GM18498 (cell line): ENCODE measurements at regions not wholly inside any gene's neighbourhood (a gene's known extent, or its start where the extent isn't known, plus 50 kb on each side); places are given as distances from the start of the nearest gene placed in this dataset.

Source experiments
- ATAC-seq: cut with Tn5 transposase; IDR thresholded peaks from one replicate; pipeline ENCODE4 v1.9.1; 2021; ENCODE audit warnings: mild to moderate bottlenecking, moderate library complexity; ENCODE audit not compliant: unreplicated experiment

DNA sequence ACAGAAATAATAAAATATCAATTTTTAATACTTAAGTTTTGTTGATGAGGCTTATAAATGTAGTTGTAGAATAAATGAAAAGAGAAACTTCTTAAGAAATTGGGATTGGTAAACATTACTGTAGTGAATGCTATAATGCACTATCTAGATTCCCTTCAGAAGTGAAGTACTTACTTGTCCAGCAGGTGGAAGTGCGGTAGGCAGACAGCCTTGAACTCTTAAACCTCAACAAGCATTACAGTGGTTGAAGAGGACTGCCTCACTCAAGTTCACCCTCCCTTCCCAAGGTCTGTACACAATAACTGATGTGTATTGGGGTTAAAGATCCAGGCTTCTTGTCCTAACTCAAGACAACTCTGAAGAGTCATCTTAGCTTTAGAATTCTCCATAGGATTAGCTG is 931.0 kb upstream of the LRRTM1 start:
- ATAC-seq, result no peak

DNA sequence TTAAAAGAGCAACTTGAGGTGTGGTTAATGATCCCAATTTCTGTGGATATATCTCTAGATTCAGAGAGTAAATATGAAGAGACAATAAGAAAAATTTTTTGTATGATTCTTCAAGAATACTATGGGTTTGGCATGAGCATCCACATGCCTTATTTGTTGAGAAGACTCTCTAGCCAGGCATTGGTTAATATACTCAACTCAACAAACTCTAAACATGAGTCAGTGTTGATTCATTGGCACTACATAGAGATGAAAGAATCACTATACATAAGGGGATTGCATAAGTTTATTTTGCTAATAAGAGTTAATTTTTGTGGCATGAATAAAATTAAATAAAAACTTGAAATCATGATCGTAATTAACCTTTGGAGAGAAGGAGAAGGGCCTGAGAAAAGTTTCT is 930.2 kb upstream of the LRRTM1 start:
- no peak for ATAC-seq

DNA sequence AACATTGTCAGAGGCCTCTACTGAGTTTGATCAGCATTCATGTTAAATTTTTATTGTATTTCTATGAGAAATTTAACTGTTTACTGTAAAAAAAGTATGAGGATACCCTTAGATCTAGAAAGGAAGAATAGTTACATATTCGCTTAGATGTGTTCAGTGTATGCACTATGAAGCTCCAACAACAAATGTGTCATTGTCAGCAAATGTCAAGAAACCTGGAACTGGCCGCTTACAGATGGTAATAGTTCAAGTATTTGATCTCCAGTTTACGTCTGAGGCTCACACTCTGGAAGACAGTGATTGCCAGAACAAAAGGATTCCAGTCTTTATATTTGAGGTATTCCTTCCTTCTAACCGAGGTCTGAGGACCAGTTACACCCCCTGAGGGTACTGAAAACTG is 921.2 kb upstream of the LRRTM1 start:
- ATAC-seq, result no peak

DNA sequence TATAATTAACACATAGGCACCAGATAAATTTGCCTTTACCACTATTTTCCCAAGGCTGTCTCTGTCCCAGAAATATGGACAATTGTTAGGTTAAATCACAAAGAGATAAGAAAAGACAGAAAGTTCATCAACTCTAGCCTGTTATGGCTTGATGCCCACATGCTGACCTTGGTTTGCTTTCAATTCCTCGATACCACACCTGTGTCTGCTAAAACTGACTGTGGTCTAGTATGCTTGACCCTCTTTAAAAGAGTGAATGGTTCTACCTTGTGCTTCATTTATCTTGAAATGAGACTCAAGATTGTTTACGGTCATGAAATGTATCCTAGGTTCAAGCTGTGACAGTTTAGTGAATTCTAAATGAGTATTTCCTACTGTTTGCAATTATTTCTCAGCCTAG is 909.0 kb upstream of the LRRTM1 start:
- ATAC-seq, result no peak

- no peak for ATAC-seq
These were observed 901.7 kb upstream of the LRRTM1 start for GRCh38 chr2:81206216-81206615.

DNA sequence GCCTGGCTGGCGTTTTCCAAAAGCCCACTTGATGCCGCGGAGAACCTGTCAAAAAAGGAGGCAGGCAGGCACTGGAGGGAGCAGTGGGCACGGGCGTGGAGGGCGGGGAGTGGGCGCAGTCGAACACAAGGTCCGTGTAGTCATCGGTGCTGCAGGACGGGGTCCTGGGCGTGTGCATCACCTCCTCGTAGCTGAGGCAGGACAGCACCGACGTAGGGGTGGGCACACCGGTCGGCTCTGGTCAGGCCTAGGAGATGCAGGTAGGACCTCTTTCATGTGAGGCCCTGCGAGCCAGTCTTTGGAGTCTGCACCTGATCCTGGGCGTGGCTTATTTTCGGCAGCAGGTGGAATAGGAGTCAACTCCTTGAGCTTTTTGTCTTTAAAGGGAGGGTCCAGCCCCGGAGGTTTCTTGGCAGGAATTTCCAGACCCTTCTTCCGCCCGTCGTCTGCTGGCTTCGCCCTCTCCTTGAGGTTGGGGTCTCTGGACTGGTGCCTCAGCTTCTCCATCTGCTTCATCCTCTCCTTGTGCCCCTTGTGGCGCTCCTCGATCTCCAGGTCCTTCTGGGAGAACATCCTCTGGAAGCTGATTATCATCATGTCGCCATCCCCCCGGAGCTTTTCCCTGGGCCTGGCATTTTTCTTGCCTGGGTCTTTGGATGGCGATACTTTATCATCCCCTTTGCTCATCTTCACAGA is 892.5 kb upstream of the LRRTM1 start:
- ATAC-seq, result no peak

GRCh38 chr2:81196383-81196851 is 891.9 kb upstream of the LRRTM1 start:
- no peak for ATAC-seq

DNA sequence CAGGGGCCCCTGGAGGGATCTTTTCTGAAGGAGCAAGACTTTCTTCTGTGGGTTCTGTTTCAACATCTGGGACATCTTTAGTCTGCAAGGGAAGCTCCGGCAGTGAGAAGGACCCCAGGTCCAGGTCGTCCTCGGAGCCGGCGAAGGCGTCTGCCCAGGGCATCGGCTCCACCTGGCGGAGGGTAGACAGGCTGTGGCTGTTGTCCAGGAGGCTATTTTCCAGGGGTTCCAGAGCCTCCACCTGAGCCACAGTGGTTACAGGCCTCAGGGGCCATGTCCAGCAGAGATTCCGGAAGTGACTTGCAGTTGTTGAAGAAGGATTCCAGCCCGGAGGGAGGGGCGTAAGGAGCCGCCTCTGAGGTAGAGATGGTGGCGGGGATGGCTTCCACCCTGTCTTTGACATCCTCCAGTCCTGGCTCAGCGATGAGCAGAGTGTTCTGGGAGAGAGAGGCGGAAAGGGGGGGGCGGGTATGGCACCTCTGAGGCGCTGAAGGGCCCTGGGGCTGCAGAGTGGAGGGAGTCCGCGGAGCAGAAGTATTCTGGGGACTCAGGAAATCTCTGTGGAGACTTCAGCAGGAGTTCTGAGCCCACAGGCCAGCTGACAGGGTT is 891.3 kb upstream of the LRRTM1 start:
- no peak for ATAC-seq

DNA sequence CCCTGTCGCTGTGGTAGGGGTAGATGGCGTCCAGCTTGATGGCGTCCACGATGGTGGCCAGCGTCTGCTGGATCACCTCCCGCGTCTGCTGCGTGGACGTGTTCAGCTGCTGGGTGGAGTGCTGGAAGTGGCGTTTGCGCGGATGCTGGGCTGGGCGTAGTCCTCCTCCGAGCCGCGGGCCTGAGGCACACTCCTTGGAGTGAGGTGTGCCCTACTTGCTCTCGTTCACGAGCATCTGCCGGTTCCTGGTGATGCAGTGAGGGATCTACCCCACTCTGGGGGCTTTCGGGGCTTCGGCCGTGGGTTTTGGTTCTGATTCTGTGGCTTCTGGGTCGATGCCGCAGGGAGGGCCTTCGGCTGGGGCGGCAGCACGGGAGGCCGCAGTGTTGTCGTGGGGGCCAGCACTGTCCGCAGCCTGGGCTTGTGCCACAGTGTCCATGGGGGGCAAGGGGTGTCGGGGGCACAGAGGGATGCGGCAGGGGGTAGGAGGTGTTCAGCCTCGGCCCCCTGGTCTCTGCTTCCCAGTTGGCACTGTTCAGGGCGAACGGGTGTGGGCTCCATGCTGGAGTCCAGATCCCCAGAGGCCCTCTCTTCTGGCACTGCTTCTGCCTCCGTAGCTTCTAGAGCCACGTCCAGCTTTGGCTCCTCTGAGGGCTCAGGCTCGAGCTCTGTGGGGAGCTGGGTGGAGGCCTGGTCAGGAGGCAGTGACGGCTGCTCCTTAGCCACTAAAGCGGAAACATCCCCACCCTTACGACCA is 890.6 kb upstream of the LRRTM1 start:
- ATAC-seq, result no peak

GRCh38 chr2:81194581-81194980 is 890.0 kb upstream of the LRRTM1 start:
- no peak for ATAC-seq

DNA sequence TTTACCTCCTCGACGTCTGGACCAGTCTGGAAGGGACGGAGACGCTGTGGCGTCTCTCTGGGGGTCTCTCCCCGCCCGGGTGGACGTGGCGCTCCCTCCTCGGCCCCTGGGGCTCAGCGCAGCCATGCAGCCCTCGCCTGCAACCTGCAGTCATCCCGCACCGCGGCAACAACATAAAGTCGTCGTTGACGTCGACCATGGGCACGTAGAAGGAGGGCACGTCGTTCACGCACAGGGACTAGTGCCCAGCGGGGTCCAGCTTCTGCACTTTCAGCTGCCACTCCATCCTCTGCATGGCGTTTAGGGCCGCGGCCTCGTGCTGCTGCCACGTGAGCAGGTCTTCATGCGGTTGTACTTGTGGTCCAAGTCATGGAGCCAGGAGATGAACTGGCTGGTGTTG is 889.6 kb upstream of the LRRTM1 start:
- no peak for ATAC-seq

- no peak for ATAC-seq
These were observed 877.3 kb upstream of the LRRTM1 start for GRCh38 chr2:81181845-81182244.

GRCh38 chr2:81171447-81171846 is 866.9 kb upstream of the LRRTM1 start:
- no peak for ATAC-seq

DNA sequence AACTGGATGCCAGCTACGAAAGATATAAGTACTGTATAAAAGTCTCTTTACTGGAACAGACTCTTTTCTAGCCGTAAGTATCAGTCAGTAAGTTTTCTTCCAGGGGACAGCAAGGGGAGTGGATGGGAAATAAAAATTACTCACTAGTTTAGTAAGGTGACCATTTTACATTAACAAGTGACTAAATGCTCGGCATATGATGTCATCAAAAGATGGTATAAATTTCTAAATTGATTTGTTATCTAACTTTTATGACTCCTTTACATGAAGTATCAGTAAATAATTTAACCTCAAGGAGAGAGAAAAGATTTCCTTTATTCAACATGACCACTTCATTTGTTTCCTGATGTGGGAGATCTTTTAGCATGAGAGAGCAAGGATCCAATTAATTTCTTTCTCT is 859.0 kb upstream of the LRRTM1 start:
- no peak for ATAC-seq

DNA sequence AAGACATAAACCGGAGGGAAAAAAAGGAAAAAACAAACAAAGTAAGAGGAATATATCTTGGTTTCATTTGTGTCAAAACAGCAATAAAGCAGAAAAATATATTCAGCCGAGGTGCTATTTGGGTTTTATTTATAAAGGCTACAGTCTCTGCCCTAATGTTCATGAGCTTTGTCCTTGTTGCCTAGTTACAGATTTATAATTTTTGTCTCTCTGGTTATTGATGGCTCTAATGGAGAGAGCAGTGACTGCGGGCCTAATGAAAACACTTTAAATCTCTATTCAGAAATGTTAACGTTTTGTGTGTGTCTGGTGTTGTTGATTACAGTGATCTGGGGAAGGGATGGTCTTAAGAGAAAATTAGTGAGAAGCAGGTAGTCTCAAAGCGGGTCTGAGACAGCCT is 854.0 kb upstream of the LRRTM1 start:
- ATAC-seq, result no peak

DNA sequence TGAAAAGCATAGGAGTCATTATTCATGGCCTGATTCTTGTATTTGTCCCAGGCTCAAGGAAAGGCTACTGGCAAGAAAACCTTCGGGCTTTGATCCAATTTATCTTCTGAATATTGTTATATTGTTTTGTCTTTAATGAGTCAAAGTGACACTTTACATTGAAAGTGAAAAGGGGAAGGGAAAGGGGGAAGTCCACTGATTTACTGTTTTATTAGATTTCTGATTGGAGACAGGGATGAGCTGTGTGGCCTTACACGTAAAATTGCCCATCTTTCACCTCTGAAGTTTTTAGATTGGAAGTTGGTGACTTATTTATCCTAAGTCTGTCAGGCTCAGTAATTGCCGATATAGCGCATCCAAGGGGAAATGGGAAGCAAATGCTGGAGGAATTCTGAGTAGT is 843.8 kb upstream of the LRRTM1 start:
- ATAC-seq, result no peak

GRCh38 chr2:81136296-81136695 is 831.7 kb upstream of the LRRTM1 start:
- ATAC-seq, result no peak

DNA sequence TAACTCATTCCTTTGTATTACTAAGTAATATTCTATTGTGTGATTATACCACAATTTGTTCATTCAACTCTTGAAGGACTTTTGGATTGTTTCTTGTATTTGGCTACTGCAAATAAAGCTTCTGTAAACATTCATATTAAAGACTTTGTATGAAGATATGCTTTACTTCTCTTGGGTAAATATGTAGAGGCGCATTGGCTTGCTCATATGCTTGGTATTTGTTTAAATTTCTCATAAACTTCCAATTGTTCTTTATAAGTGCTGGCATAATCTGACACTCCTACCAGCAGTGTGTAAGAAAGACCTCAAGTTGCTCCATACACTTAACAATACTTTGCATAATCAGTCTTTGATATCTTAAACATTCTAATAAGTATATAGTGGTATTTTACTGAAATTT is 792.8 kb upstream of the LRRTM1 start:
- no peak for ATAC-seq

DNA sequence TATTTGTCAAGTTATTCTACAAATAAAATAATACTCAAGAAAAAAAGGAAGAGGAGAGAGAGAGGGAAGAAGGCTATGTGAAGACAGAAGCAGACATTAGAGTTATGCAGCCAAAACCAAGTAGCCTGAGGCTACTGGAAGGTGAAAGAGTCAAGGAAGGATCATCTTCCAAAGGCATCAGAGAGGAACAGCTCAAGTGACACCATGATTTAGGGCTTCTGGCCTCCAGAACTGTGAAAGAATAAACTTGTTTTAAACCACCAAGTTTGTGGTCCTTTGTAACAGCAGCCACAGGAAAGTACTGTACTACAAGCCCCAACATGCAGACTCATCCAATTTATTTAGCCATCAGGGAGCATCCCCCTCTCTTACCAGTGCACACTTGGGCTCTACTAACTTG is 788.5 kb upstream of the LRRTM1 start:
- ATAC-seq, result no peak

DNA sequence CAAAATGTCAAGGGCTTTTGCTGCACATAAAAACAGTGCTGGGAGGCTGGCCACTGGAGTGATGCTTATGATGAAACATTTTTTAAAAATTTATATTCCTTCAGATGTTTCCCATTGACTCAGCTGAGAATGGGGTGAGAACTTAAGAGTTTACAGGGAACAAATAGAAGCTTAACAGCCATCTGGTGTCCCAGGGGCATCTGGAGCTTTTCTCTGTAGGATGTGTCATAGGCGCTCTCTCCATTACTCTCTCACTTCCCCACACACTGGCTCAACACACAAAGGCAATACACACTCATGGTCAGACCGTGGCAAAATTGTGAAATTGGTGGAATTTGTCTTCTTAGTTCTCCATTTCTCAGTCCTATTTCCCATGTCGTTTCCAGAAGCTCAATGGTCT is 783.1 kb upstream of the LRRTM1 start:
- ATAC-seq, result no peak

GRCh38 chr2:81084101-81084500 is 779.5 kb upstream of the LRRTM1 start:
- no peak for ATAC-seq

DNA sequence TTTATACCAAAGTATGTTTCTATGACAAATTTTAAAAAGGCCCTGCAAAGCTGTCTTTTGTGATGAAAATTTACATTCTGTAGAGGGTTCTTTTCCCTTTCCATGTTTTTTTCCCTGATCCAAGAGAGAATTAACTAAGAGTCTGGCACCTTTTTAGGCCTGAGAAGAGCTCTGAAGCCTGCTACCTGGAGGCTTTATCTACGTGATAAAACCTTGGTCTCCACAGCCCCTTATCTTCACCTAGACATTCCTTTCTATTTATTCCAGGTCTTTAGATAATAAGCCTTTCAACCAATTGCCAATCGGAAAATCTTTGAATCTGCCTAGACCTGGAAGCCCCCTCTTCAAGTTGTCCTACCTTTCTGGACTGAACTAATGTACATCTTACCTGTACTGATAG is 774.1 kb upstream of the LRRTM1 start:
- no peak for ATAC-seq
